Gastroesophageal sphincter (tissue), 4 donors: ENCODE measurements at regions not wholly inside any gene's neighbourhood (a gene's known extent, or its start where the extent isn't known, plus 50 kb on each side); places are given as distances from the start of the nearest gene placed in this dataset.

Experiments used
- ATAC-seq: fragments of 150-250 bp; one replicate; pipeline ENCODE4 v1.9.1; 2016; ENCODE audit warnings: mild to moderate bottlenecking, moderate library complexity
- H3K27ac ChIP-seq, 4 donors: fragments of 200-600 bp; sonication (generic) in 3 of 4; 1 replicate in 3 of 4; 2 replicates in 1 of 4; pipeline ENCODE4 v1.5.1; 2016 to 2019
- H3K27me3 ChIP-seq: fragments of 200-600 bp; sonication (generic); one replicate; pipeline ENCODE4 v1.5.1; 2019
- H3K36me3 ChIP-seq, 2 donors: fragments of 200-600 bp; sonication (generic); one replicate each; pipeline ENCODE4 v1.5.1; 2019; ENCODE audit warnings: control low read depth in 1 of 2
- H3K4me1 ChIP-seq, 3 donors: fragments of 200-600 bp; sonication (generic); 1 replicate in 2 of 3; 2 replicates in 1 of 3; pipeline ENCODE4 v1.5.1; 2016 to 2019; ENCODE audit warnings: control low read depth in 2 of 3
- H3K4me3 ChIP-seq, 2 donors: fragments of 200-600 bp; sonication (generic); one replicate each; pipeline ENCODE4 v1.5.1; 2019; ENCODE audit warnings: mild to moderate bottlenecking in 1 of 2, moderate library complexity in 1 of 2
- H3K9me3 ChIP-seq, 3 donors: fragments of 200-600 bp; sonication (generic); one replicate each; pipeline ENCODE4 v1.5.1; 2017 to 2019; ENCODE audit warnings: control low read depth in 2 of 3
- CTCF ChIP-seq, 4 experiments: fragments of 200-600 bp in 2 of 4; fragments of 450-650 bp in 2 of 4; sonication (generic) in 1 of 4; IDR thresholded peaks; one replicate each; pipeline ENCODE4 v1.5.1; 2017 to 2019; ENCODE audit warnings: antibody characterized with exemption in 4 of 4, mild to moderate bottlenecking in 2 of 4, moderate library complexity in 2 of 4
- EP300 ChIP-seq: sonication (generic); formaldehyde crosslinking; IDR thresholded peaks from one replicate; pipeline ENCODE4 v1.6.1; 2017; ENCODE audit warnings: antibody characterized with exemption, mild to moderate bottlenecking
- POLR2A ChIP-seq, 2 donors: fragments of 450-650 bp; IDR thresholded peaks; one replicate each; pipeline ENCODE4 v1.6.1; 2017; ENCODE audit warnings: antibody characterized with exemption in 2 of 2, mild to moderate bottlenecking in 2 of 2, moderate library complexity in 1 of 2
- POLR2AphosphoS5 ChIP-seq: sonication (generic); formaldehyde crosslinking; IDR thresholded peaks from one replicate; pipeline ENCODE4 v1.6.1; 2017; ENCODE audit warnings: antibody characterized with exemption
- WGBS, 2 donors: methylation state at CpG; one replicate each; pipeline ENCODE4 v1.1.5; 2018; ENCODE audit warnings: low coverage in 1 of 2; 5-methylcytosine and 5-hydroxymethylcytosine counted together

GRCh38 chr2:180187611-180188010, 180.5 kb upstream of the CWC22 start:
- Histone ChIP-seq H3K36me3 (no peaks in the 10 kb centered on the region), H3K9me3 (no peaks in the 10 kb centered on the region), H3K4me1 (peaks cover 0 to 10% (median 0%) of the 10 kb centered on the region in 3 donors), H3K27me3 (no peaks in the 10 kb centered on the region), H3K4me3 (no peak overlapping the region), H3K27ac (no peak overlapping the region)
- WGBS, 2 donors, result 52 to 67% methylated on average over 2 of the region's 2 CpGs
- no peak for ATAC-seq
- no peak for TF ChIP-seq EP300
- no peak for TF ChIP-seq POLR2A (IDR thresholded peaks at IDR 0.05)
- no peak for TF ChIP-seq CTCF (IDR thresholded peaks at IDR 0.05)
- no peak for TF ChIP-seq POLR2AphosphoS5

- TF ChIP-seq POLR2A (IDR thresholded peaks at IDR 0.05), result no peak
- no peak for TF ChIP-seq EP300
- no peak for TF ChIP-seq CTCF (IDR thresholded peaks at IDR 0.05)
- TF ChIP-seq POLR2AphosphoS5, result no peak
- Histone ChIP-seq H3K4me1 (no peaks in the 10 kb centered on the region), H3K27ac (no peak overlapping the region), H3K9me3 (no peaks in the 10 kb centered on the region), H3K36me3 (no peaks in the 10 kb centered on the region), H3K4me3 (no peak overlapping the region), H3K27me3 (no peaks in the 10 kb centered on the region)
- ATAC-seq, result no peak
- WGBS, 2 donors, result 73 to 83% methylated on average over 2 of the region's 2 CpGs
Observed at GRCh38 chr2:180184506-180184905, 177.4 kb upstream of the CWC22 start.

- 75 to 85% methylated on average over 2 of the region's 2 CpGs for whole genome bisulfite sequencing, 2 donors
Observed at GRCh38 chr2:180180511-180180910, 173.4 kb upstream of the CWC22 start.

GRCh38 chr2:180177534-180177933, 170.4 kb upstream of the CWC22 start:
- Histone ChIP-seq H3K36me3 (no peaks in the 10 kb centered on the region), H3K9me3 (no peaks in the 10 kb centered on the region), H3K4me1 (no peaks in the 10 kb centered on the region), H3K27ac (no peak overlapping the region), H3K27me3 (no peaks in the 10 kb centered on the region), H3K4me3 (no peak overlapping the region)
- no peak for ATAC-seq
- TF ChIP-seq POLR2A (IDR thresholded peaks at IDR 0.05) (no peak), EP300 (no peak), CTCF (IDR thresholded peaks at IDR 0.05) (no peak), POLR2AphosphoS5 (no peak)

More at GRCh38 chr2:180180511-180180910, 173.4 kb upstream of the CWC22 start:
- no peak for ATAC-seq
- no peaks in the 10 kb centered on the region for H3K27me3 ChIP-seq
- H3K4me3 ChIP-seq, result no peak overlapping the region
- no peaks in the 10 kb centered on the region for H3K9me3 ChIP-seq
- H3K36me3 ChIP-seq, result no peaks in the 10 kb centered on the region
- no peaks in the 10 kb centered on the region for H3K4me1 ChIP-seq
- TF ChIP-seq POLR2A (IDR thresholded peaks at IDR 0.05) (no peak), POLR2AphosphoS5 (no peak), EP300 (no peak), CTCF (IDR thresholded peaks at IDR 0.05) (no peak)
- H3K27ac ChIP-seq, result no peak overlapping the region

- TF ChIP-seq EP300, result no peak
- TF ChIP-seq CTCF (IDR thresholded peaks at IDR 0.05), result no peak
- no peak for TF ChIP-seq POLR2A (IDR thresholded peaks at IDR 0.05)
- no peak for TF ChIP-seq POLR2AphosphoS5
- Histone ChIP-seq H3K4me1 (no peaks in the 10 kb centered on the region), H3K27me3 (no peaks in the 10 kb centered on the region), H3K36me3 (no peaks in the 10 kb centered on the region), H3K27ac (no peak overlapping the region), H3K9me3 (no peaks in the 10 kb centered on the region), H3K4me3 (no peak overlapping the region)
- ATAC-seq, result no peak
- WGBS, 2 donors, result 84% methylated on average over 2 of the region's 2 CpGs
Observed at GRCh38 chr2:180175736-180176135, 168.6 kb upstream of the CWC22 start.
